Upper lobe of left lung (tissue), 6 donors: ENCODE measurements at regions not wholly inside any gene's neighbourhood (a gene's known extent, or its start where the extent isn't known, plus 50 kb on each side); places are given as distances from the start of the nearest gene placed in this dataset.
A peak's percentile ranks its signal among the peaks of the same experiment; 100 is the strongest.

Experiments
- ATAC-seq, 2 donors: fragments of 200-7000 bp; cut with Tn5 transposase; one replicate each; pipeline ENCODE4 v1.9.1; 2022; ENCODE audit warnings: mild to moderate bottlenecking in 2 of 2, moderate library complexity in 2 of 2; ENCODE audit not compliant: low FRiP score in 2 of 2
- DNase-seq, 2 donors: peaks; one replicate each; pipeline ENCODE4 v3.0.0-alpha.2; 2019 to 2020
- H3K27ac ChIP-seq, 4 donors: fragments of 200-600 bp; sonication (generic); one replicate each; pipeline ENCODE4 v1.5.1; 2016 to 2019
- H3K27me3 ChIP-seq, 4 donors: fragments of 200-600 bp; sonication (generic); one replicate each; pipeline ENCODE4 v1.5.1; 2017 to 2019
- H3K36me3 ChIP-seq, 4 donors: fragments of 200-600 bp; sonication (generic); one replicate each; pipeline ENCODE4 v1.5.1; 2016 to 2019
- H3K4me1 ChIP-seq, 4 donors: fragments of 200-600 bp; sonication (generic); one replicate each; pipeline ENCODE4 v1.5.1; 2018 to 2019
- H3K4me3 ChIP-seq, 4 donors: fragments of 200-600 bp; sonication (generic); one replicate each; pipeline ENCODE4 v1.5.1; 2017 to 2019; ENCODE audit warnings: mild to moderate bottlenecking in 2 of 4, moderate library complexity in 1 of 4
- H3K9me3 ChIP-seq, 4 donors: fragments of 200-600 bp; sonication (generic); one replicate each; pipeline ENCODE4 v1.5.1; 2018 to 2019
- CTCF ChIP-seq, 6 experiments: fragments of 450-650 bp in 4 of 6; fragments of 200-600 bp in 2 of 6; sonication (generic) in 2 of 6; IDR thresholded peaks; one replicate each; pipeline ENCODE4 v1.5.1; 2016 to 2019; ENCODE audit warnings: antibody characterized with exemption in 6 of 6
- EP300 ChIP-seq, 4 donors: sonication (generic); formaldehyde crosslinking; IDR thresholded peaks; one replicate each; pipeline ENCODE4 v1.5.1; 2017; ENCODE audit warnings: antibody characterized with exemption in 4 of 4, control low read depth in 2 of 4
- POLR2A ChIP-seq, 4 donors: fragments of 450-650 bp; IDR thresholded peaks; one replicate each; pipeline ENCODE4 v1.5.1; 2016 to 2017; ENCODE audit warnings: antibody characterized with exemption in 4 of 4, mild to moderate bottlenecking in 2 of 4
- POLR2AphosphoS5 ChIP-seq, 2 donors: sonication (generic); formaldehyde crosslinking; IDR thresholded peaks; one replicate each; pipeline ENCODE4 v1.5.1; 2017; ENCODE audit warnings: antibody characterized with exemption in 2 of 2
- WGBS, 2 donors: methylation state at CpG; one replicate each; pipeline ENCODE4 v1.1.5; 2017 to 2018; 5-methylcytosine and 5-hydroxymethylcytosine counted together
- donor health status: DM: no; HTN: no; CAD: no; lungs with moderate emphysema.
- donor health status: DM: no; HTN: yes; CAD: no; lungs with severe emphysema.

- no peak overlapping the region for H3K27ac ChIP-seq
These were observed 99.5 kb upstream of the ZBTB20 start for GRCh38 chr3:115246461-115247020.

GRCh38 chr3:115248274-115248673 is 101.2 kb upstream of the ZBTB20 start:
- DNase-seq (no peak), ATAC-seq (no peak)
- Histone ChIP-seq H3K27me3 (no peaks in the 10 kb centered on the region), H3K27ac (no peak overlapping the region), H3K9me3 (no peaks in the 10 kb centered on the region), H3K4me1 (no peaks in the 10 kb centered on the region), H3K36me3 (no peaks in the 10 kb centered on the region), H3K4me3 (no peak overlapping the region)
- TF ChIP-seq POLR2A (IDR thresholded peaks at IDR 0.05) (no peak), EP300 (IDR thresholded peaks at IDR 0.05) (no peak), CTCF (IDR thresholded peaks at IDR 0.05) (no peak), POLR2AphosphoS5 (IDR thresholded peaks at IDR 0.05) (no peak)
- 89% methylated on average over 2 of the region's 2 CpGs for WGBS, 2 donors

More at GRCh38 chr3:115246461-115247020, 99.5 kb upstream of the ZBTB20 start:
- ATAC-seq (peak in 1 of 2 donors; percentile 54), DNase-seq (no peak)
- WGBS, 2 donors: 82% methylated on average over 3 of the region's 3 CpGs
- Histone ChIP-seq H3K4me3 (no peak overlapping the region), H3K36me3 (no peaks in the 10 kb centered on the region), H3K27me3 (no peaks in the 10 kb centered on the region), H3K4me1 (no peaks in the 10 kb centered on the region), H3K9me3 (no peaks in the 10 kb centered on the region)
- TF ChIP-seq POLR2A (IDR thresholded peaks at IDR 0.05): no peak
- TF ChIP-seq POLR2AphosphoS5 (IDR thresholded peaks at IDR 0.05): no peak
- TF ChIP-seq EP300 (IDR thresholded peaks at IDR 0.05): no peak
- no peak for TF ChIP-seq CTCF (IDR thresholded peaks at IDR 0.05)

- Histone ChIP-seq H3K9me3 (peaks cover 0 to 5% (median 0%) of the 10 kb centered on the region in 4 donors), H3K4me3 (no peak overlapping the region), H3K4me1 (no peaks in the 10 kb centered on the region), H3K27ac (no peak overlapping the region), H3K36me3 (no peaks in the 10 kb centered on the region), H3K27me3 (no peaks in the 10 kb centered on the region)
- no peak for DNase-seq
- no peak for ATAC-seq
- no peak for TF ChIP-seq CTCF (IDR thresholded peaks at IDR 0.05)
- TF ChIP-seq POLR2A (IDR thresholded peaks at IDR 0.05): no peak
- no peak for TF ChIP-seq EP300 (IDR thresholded peaks at IDR 0.05)
- TF ChIP-seq POLR2AphosphoS5 (IDR thresholded peaks at IDR 0.05): no peak
These were observed 104.4 kb upstream of the ZBTB20 start for GRCh38 chr3:115251509-115251908.

GRCh38 chr3:115252679-115253078 is 105.6 kb upstream of the ZBTB20 start:
- ATAC-seq (no peak), DNase-seq (no peak)
- Histone ChIP-seq H3K4me3 (no peak overlapping the region), H3K9me3 (peaks cover 0 to 5% (median 0%) of the 10 kb centered on the region in 4 donors), H3K36me3 (no peaks in the 10 kb centered on the region), H3K27ac (no peak overlapping the region), H3K4me1 (no peaks in the 10 kb centered on the region), H3K27me3 (no peaks in the 10 kb centered on the region)
- TF ChIP-seq POLR2A (IDR thresholded peaks at IDR 0.05) (no peak), EP300 (IDR thresholded peaks at IDR 0.05) (no peak), POLR2AphosphoS5 (IDR thresholded peaks at IDR 0.05) (no peak), CTCF (IDR thresholded peaks at IDR 0.05) (no peak)

GRCh38 chr3:115254492-115255196 is 107.6 kb upstream of the ZBTB20 start:
- Histone ChIP-seq H3K27ac (no peak overlapping the region), H3K27me3 (no peaks in the 10 kb centered on the region), H3K4me1 (no peaks in the 10 kb centered on the region), H3K36me3 (no peaks in the 10 kb centered on the region), H3K4me3 (no peak overlapping the region), H3K9me3 (peaks cover 0 to 5% (median 0%) of the 10 kb centered on the region in 4 donors)
- peak in 1 of 2 donors; percentile 22 for DNase-seq
- 86 to 96% methylated on average over 11 to 21 of the region's 23 CpGs for WGBS, 2 donors
- ATAC-seq: no peak
- TF ChIP-seq POLR2A (IDR thresholded peaks at IDR 0.05): no peak
- TF ChIP-seq EP300 (IDR thresholded peaks at IDR 0.05): no peak
- TF ChIP-seq CTCF (IDR thresholded peaks at IDR 0.05): no peak
- no peak for TF ChIP-seq POLR2AphosphoS5 (IDR thresholded peaks at IDR 0.05)
